GM12873 (cell line): ENCODE measurements at regions not wholly inside any gene's neighbourhood (a gene's known extent, or its start where the extent isn't known, plus 50 kb on each side); places are given as distances from the start of the nearest gene placed in this dataset.

Source experiments
- CTCF ChIP-seq: IDR thresholded peaks from 2 replicates; pipeline ENCODE4 v1.5.1; 2012; ENCODE audit warnings: low read depth, mild to moderate bottlenecking, moderate library complexity, low read length, control low read depth; ENCODE audit not compliant: insufficient read depth; ENCODE audit errors: missing control alignments

DNA sequence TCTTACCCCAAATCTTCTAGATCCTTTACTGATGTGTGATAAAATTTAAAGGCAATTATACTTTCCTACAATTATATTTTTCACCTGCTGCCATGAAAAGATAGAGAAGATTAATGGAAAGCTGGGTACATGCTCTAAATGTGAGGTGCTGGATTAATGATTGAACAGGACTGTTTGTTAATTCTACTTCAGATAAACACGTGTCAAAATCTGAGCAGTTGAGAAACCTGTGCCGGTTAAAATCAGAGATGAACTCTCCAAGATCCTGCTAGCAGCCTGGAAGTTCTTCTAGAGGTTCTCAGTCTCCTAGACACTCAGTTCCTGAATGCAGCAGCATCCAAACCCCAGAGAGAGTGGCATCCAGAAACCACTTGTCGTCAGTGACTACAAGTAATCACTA lies 69.2 kb downstream of the INHBA start:
- TF ChIP-seq CTCF: no peak

DNA sequence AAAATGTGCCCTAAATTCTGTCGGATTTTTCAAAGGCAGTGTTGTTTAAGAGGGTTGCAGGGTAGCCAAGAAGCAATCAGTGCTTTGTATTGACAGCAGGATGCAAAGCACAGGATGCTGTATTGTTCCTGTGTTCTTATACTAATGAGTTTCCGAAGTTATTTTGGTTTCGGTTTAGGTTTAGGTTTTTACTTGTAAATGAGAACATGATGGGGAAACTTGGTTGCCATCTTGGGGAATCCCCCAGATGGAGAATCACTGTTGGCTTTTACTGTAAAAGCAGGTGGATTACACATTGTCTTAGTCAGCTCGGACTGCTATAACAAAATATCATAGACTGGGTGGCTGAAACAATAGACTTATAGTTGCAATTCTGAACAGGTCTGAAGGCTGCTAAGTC lies 72.1 kb downstream of the INHBA start:
- TF ChIP-seq CTCF: no peak

- TF ChIP-seq CTCF: no peak
Measured at GRCh38 chr7:41629711-41630111, 73.2 kb downstream of the INHBA start.

- no peak for TF ChIP-seq CTCF
Measured at GRCh38 chr7:41628901-41629300, 74.0 kb downstream of the INHBA start.

GRCh38 chr7:41627645-41628298 lies 75.1 kb downstream of the INHBA start:
- TF ChIP-seq CTCF: no peak

DNA sequence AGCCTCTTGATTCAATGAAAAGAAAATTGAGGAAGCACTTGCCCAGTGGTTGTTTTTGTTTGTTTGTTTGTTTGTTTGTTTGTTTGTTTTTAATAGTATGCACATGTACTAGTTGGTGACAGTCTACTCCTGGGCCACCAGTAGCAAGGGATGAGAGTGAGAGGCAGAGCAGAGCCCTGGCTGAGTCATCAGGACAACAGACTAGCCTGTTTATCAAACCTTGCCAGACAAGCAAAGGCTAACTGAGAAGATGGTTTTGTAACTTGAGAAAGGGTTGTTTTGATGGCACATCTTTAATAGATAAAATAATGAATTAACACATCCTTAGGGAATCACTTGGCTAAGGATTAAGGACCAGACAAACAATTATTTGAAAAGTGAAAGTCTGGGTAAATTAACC lies 78.1 kb downstream of the INHBA start:
- no peak for TF ChIP-seq CTCF

GRCh38 chr7:41621953-41622831 lies 80.7 kb downstream of the INHBA start:
- TF ChIP-seq CTCF: no peak
